HG03469 (cell line): ENCODE measurements at regions not wholly inside any gene's neighbourhood (a gene's known extent, or its start where the extent isn't known, plus 50 kb on each side); places are given as distances from the start of the nearest gene placed in this dataset.
"Not testable (repeated sequence)": the region's sequence is repeated elsewhere in the genome, so short reads cannot be mapped to it uniquely, and the experiment has no call there.

ENCODE experiments used
- ATAC-seq: cut with Tn5 transposase; IDR thresholded peaks from one replicate; pipeline ENCODE4 v1.9.1; 2021; ENCODE audit warnings: mild to moderate bottlenecking, moderate library complexity, moderate number of reproducible peaks; ENCODE audit not compliant: unreplicated experiment

GRCh38 chr1:212155219-212155618, 119.7 kb downstream of the DTL start:
- ATAC-seq = no peak

- ATAC-seq = no peak
These were observed 121.7 kb downstream of the DTL start for GRCh38 chr1:212157252-212157651.

GRCh38 chr1:212158912-212159796, 123.6 kb downstream of the DTL start:
- ATAC-seq = no peak

GRCh38 chr1:212161231-212161781, 123.9 kb upstream of the PPP2R5A start:
- no peak for ATAC-seq

GRCh38 chr1:212162635-212163034, 122.6 kb upstream of the PPP2R5A start:
- ATAC-seq = no peak

- no peak for ATAC-seq
These were observed 120.9 kb upstream of the PPP2R5A start for GRCh38 chr1:212164095-212164872.

- ATAC-seq = no peak
These were observed 119.0 kb upstream of the PPP2R5A start for GRCh38 chr1:212166244-212166643.

GRCh38 chr1:212166644-212167043, 118.6 kb upstream of the PPP2R5A start:
- no peak for ATAC-seq

GRCh38 chr1:212167098-212167497, 118.1 kb upstream of the PPP2R5A start:
- no peak for ATAC-seq

- ATAC-seq = no peak
These were observed 111.6 kb upstream of the PPP2R5A start for GRCh38 chr1:212173567-212173966.

- not testable (repeated sequence) for ATAC-seq
These were observed 110.9 kb upstream of the PPP2R5A start for GRCh38 chr1:212174295-212174694.

- ATAC-seq = no peak
These were observed 107.7 kb upstream of the PPP2R5A start for GRCh38 chr1:212177542-212177941.

GRCh38 chr1:212178851-212179250, 106.4 kb upstream of the PPP2R5A start:
- ATAC-seq = no peak

- ATAC-seq = no peak
These were observed 105.7 kb upstream of the PPP2R5A start for GRCh38 chr1:212179394-212180076.

- no peak for ATAC-seq
These were observed 104.0 kb upstream of the PPP2R5A start for GRCh38 chr1:212181015-212181882.

- ATAC-seq = no peak
These were observed 103.0 kb upstream of the PPP2R5A start for GRCh38 chr1:212182171-212182570.

- no peak for ATAC-seq
These were observed 102.6 kb upstream of the PPP2R5A start for GRCh38 chr1:212182579-212182978.

GRCh38 chr1:212186427-212187207, 98.6 kb upstream of the PPP2R5A start:
- peak; percentile 88 for ATAC-seq

GRCh38 chr1:212188599-212189351, 96.4 kb upstream of the PPP2R5A start:
- ATAC-seq = no peak
